ENCODE measurements at regions not wholly inside any gene's neighbourhood (a gene's known extent, or its start where the extent isn't known, plus 50 kb on each side); places are given as distances from the start of the nearest gene placed in this dataset.
A peak's percentile ranks its signal among the peaks of the same experiment; 100 is the strongest.

GRCh38 chr7:139159900-139160675 is 50.6 kb upstream of the ZC3HAV1 start:
- no peak overlapping the region for H3K27ac ChIP-seq
- no peak for TF ChIP-seq CTCF (conservative IDR thresholded peaks at IDR 0.05; ENCODE audit: low read depth)
- POLR2A ChIA-PET (ENCODE audit: low non-redundant PET) = no interaction called here
- DNase-seq (ENCODE audit: low spot score) = no peak
- CTCF ChIA-PET = no interaction called here

GRCh38 chr7:139168479-139168878 is 59.0 kb upstream of the ZC3HAV1 start:
- POLR2A ChIA-PET (ENCODE audit: low non-redundant PET) = no interaction called here
- no peak for DNase-seq (ENCODE audit: low spot score)
- no peak overlapping the region for H3K27ac ChIP-seq
- CTCF ChIA-PET = interaction anchor here (0.6 kb wide), 2 partner anchors 11 to 28 kb away, joined by 5 to 7 read pairs; no protein-coding TSS in a partner anchor
- no peak for TF ChIP-seq CTCF (conservative IDR thresholded peaks at IDR 0.05; ENCODE audit: low read depth)

GRCh38 chr7:139169816-139170215 is 60.3 kb upstream of the ZC3HAV1 start:
- no peak overlapping the region for H3K27ac ChIP-seq
- POLR2A ChIA-PET (ENCODE audit: low non-redundant PET) = no interaction called here
- DNase-seq (ENCODE audit: low spot score) = no peak
- CTCF ChIA-PET = no interaction called here
- no peak for TF ChIP-seq CTCF (conservative IDR thresholded peaks at IDR 0.05; ENCODE audit: low read depth)

GRCh38 chr7:139172775-139173174 is 58.3 kb upstream of the UBN2 start:
- DNase-seq (ENCODE audit: low spot score) = no peak
- TF ChIP-seq CTCF (conservative IDR thresholded peaks at IDR 0.05; ENCODE audit: low read depth) = no peak
- ChIA-PET POLR2A (ENCODE audit: low non-redundant PET) (no interaction called here), CTCF (no interaction called here)
- no peak overlapping the region for H3K27ac ChIP-seq

GRCh38 chr7:139177696-139178095 is 53.3 kb upstream of the UBN2 start:
- no peak for TF ChIP-seq CTCF (conservative IDR thresholded peaks at IDR 0.05; ENCODE audit: low read depth)

GRCh38 chr7:139180700-139181311 is 50.2 kb upstream of the UBN2 start:
- no peak overlapping the region for H3K27ac ChIP-seq
- ChIA-PET CTCF (interaction anchor here (0.6 kb wide), 1 partner anchor 15 kb away, joined by 3 read pairs; no protein-coding TSS in a partner anchor), POLR2A (ENCODE audit: low non-redundant PET) (no interaction called here)
- peak; percentile 14 for DNase-seq (ENCODE audit: low spot score)
- no peak for TF ChIP-seq CTCF (conservative IDR thresholded peaks at IDR 0.05; ENCODE audit: low read depth)

More at GRCh38 chr7:139177696-139178095, 53.3 kb upstream of the UBN2 start:
- no peak for DNase-seq (ENCODE audit: low spot score)
- POLR2A ChIA-PET (ENCODE audit: low non-redundant PET) = no interaction called here
- CTCF ChIA-PET = no interaction called here
- H3K27ac ChIP-seq = no peak overlapping the region
